Osteoblast (primary cell): ENCODE measurements at regions not wholly inside any gene's neighbourhood (a gene's known extent, or its start where the extent isn't known, plus 50 kb on each side); places are given as distances from the start of the nearest gene placed in this dataset.
A peak's percentile ranks its signal among the peaks of the same experiment; 100 is the strongest.

ENCODE experiments used
- DNase-seq: peaks from one replicate; pipeline ENCODE4 v3.0.0; 2011; ENCODE audit warnings: low spot score, mixed read lengths; ENCODE audit not compliant: insufficient read length; ENCODE audit errors: missing footprints
- H2AFZ ChIP-seq: 2 replicates; pipeline ENCODE4 v1.6.0; 2011; ENCODE audit warnings: mild to moderate bottlenecking, low read length
- H3K27ac ChIP-seq: 2 replicates; pipeline ENCODE4 v1.5.1; 2011; ENCODE audit warnings: mild to moderate bottlenecking, low read depth, low read length, moderate library complexity
- H3K27me3 ChIP-seq: 2 replicates; pipeline ENCODE4 v1.6.0; 2012; ENCODE audit warnings: mild to moderate bottlenecking, control low read depth, inconsistent platforms, low read length, moderate library complexity; ENCODE audit not compliant: insufficient read depth
- H3K36me3 ChIP-seq: 2 replicates; pipeline ENCODE4 v1.5.1; 2011; ENCODE audit warnings: mild to moderate bottlenecking, low read length, control low read depth, moderate library complexity; ENCODE audit not compliant: insufficient read depth
- H3K4me1 ChIP-seq: 2 replicates; pipeline ENCODE4 v1.5.1; 2011; ENCODE audit warnings: mild to moderate bottlenecking, low read length, control low read depth, moderate library complexity; ENCODE audit not compliant: insufficient read depth
- H3K4me2 ChIP-seq: 2 replicates; pipeline ENCODE4 v1.6.0; 2011; ENCODE audit warnings: mild to moderate bottlenecking, low read length; ENCODE audit not compliant: insufficient read depth
- H3K4me3 ChIP-seq: fragments of 200-600 bp; sonication (generic); 3 replicates; pipeline ENCODE4 v1.5.1; 2012; ENCODE audit warnings: mild to moderate bottlenecking, low read length, inconsistent platforms; ENCODE audit not compliant: insufficient read depth
- H3K79me2 ChIP-seq: 2 replicates; pipeline ENCODE4 v1.6.0; 2012; ENCODE audit warnings: mild to moderate bottlenecking, low read length, control low read depth, inconsistent platforms; ENCODE audit not compliant: insufficient read depth
- H3K9me3 ChIP-seq: 2 replicates; pipeline ENCODE4 v1.5.1; 2011; ENCODE audit warnings: low read depth, low read length, control low read depth
- H4K20me1 ChIP-seq: 2 replicates; pipeline ENCODE4 v1.6.0; 2012; ENCODE audit warnings: mild to moderate bottlenecking, low read length, control low read depth; ENCODE audit not compliant: insufficient read depth
- CTCF ChIP-seq: IDR thresholded peaks from 2 replicates; pipeline ENCODE4 v1.5.1; 2011; ENCODE audit warnings: mild to moderate bottlenecking, low read depth, low read length, moderate library complexity; ENCODE audit errors: extremely low read depth

GRCh38 chr6:166715992-166716391 lies 88.9 kb upstream of the RPS6KA2 start:
- no peak for DNase-seq
- Histone ChIP-seq H3K36me3 (no peaks in the 10 kb centered on the region), H3K27me3 (peaks cover 5% of the 10 kb centered on the region), H3K4me2 (no peak overlapping the region), H3K9me3 (peaks cover 2% of the 10 kb centered on the region), H4K20me1 (no peaks in the 10 kb centered on the region), H3K4me3 (no peak overlapping the region), H3K4me1 (no peaks in the 10 kb centered on the region), H3K79me2 (no peaks in the 10 kb centered on the region), H2AFZ (no peak overlapping the region), H3K27ac (no peak overlapping the region)
- TF ChIP-seq CTCF, result no peak

- H3K4me1 ChIP-seq, result peaks cover 3% of the 10 kb centered on the region
- no peak overlapping the region for H3K4me3 ChIP-seq
- H3K27me3 ChIP-seq, result peaks cover 5% of the 10 kb centered on the region
- H3K79me2 ChIP-seq, result no peaks in the 10 kb centered on the region
- no peak for TF ChIP-seq CTCF
- peak; percentile 52 for DNase-seq
- H2AFZ ChIP-seq, result no peak overlapping the region
- peaks cover 2% of the 10 kb centered on the region for H3K9me3 ChIP-seq
- H4K20me1 ChIP-seq, result no peaks in the 10 kb centered on the region
- no peak overlapping the region for H3K4me2 ChIP-seq
- no peak overlapping the region for H3K27ac ChIP-seq
- H3K36me3 ChIP-seq, result no peaks in the 10 kb centered on the region
These were observed 88.0 kb upstream of the RPS6KA2 start for GRCh38 chr6:166715065-166715464.

- no peak for DNase-seq
- Histone ChIP-seq H3K4me3 (no peak overlapping the region), H3K79me2 (no peaks in the 10 kb centered on the region), H3K36me3 (no peaks in the 10 kb centered on the region), H4K20me1 (no peaks in the 10 kb centered on the region), H2AFZ (no peak overlapping the region), H3K27ac (no peak overlapping the region), H3K4me1 (peaks cover 3% of the 10 kb centered on the region), H3K27me3 (peaks cover 5% of the 10 kb centered on the region), H3K9me3 (peaks cover 2% of the 10 kb centered on the region), H3K4me2 (no peak overlapping the region)
- TF ChIP-seq CTCF, result no peak
These were observed 87.5 kb upstream of the RPS6KA2 start for GRCh38 chr6:166714581-166714980.

GRCh38 chr6:166714187-166714510 lies 87.1 kb upstream of the RPS6KA2 start:
- peaks cover 3% of the 10 kb centered on the region for H3K4me1 ChIP-seq
- no peak overlapping the region for H3K4me3 ChIP-seq
- no peaks in the 10 kb centered on the region for H3K36me3 ChIP-seq
- no peak overlapping the region for H3K27ac ChIP-seq
- TF ChIP-seq CTCF, result no peak
- H3K27me3 ChIP-seq, result peaks cover 5% of the 10 kb centered on the region
- DNase-seq, result peak; percentile 75
- no peak overlapping the region for H3K4me2 ChIP-seq
- no peaks in the 10 kb centered on the region for H4K20me1 ChIP-seq
- H3K9me3 ChIP-seq, result peaks cover 2% of the 10 kb centered on the region
- no peaks in the 10 kb centered on the region for H3K79me2 ChIP-seq
- no peak overlapping the region for H2AFZ ChIP-seq
